ENCODE measurements at regions not wholly inside any gene's neighbourhood (a gene's known extent, or its start where the extent isn't known, plus 50 kb on each side); places are given as distances from the start of the nearest gene placed in this dataset.

- no peak overlapping the region for H3K4me3 ChIP-seq (ENCODE audit: low read depth, low read length)
- no peak for DNase-seq (ENCODE audit: low read depth)
- no peak for FAIRE-seq
- no peak for TF ChIP-seq CTCF (IDR thresholded peaks at IDR 0.05; ENCODE audit: insufficient read depth, low read length, severe bottlenecking)
- H3K36me3 ChIP-seq (ENCODE audit: control insufficient read depth, insufficient read depth, low read length), result no peaks in the 10 kb centered on the region
- peaks cover 3% of the 10 kb centered on the region for H3K27me3 ChIP-seq (ENCODE audit: control insufficient read depth, insufficient read depth, low read length)
Measured at GRCh38 chr5:3190433-3190832, 405.2 kb upstream of the IRX1 start.

- Histone ChIP-seq H3K36me3 (ENCODE audit: control insufficient read depth, insufficient read depth, low read length) (no peaks in the 10 kb centered on the region), H3K4me3 (ENCODE audit: low read depth, low read length) (no peak overlapping the region), H3K27me3 (ENCODE audit: control insufficient read depth, insufficient read depth, low read length) (peaks cover 3% of the 10 kb centered on the region)
- no peak for FAIRE-seq
- TF ChIP-seq CTCF (IDR thresholded peaks at IDR 0.05; ENCODE audit: insufficient read depth, low read length, severe bottlenecking), result no peak
- no peak for DNase-seq (ENCODE audit: low read depth)
Measured at GRCh38 chr5:3187771-3188425, 407.7 kb upstream of the IRX1 start.

- no peak for TF ChIP-seq CTCF (IDR thresholded peaks at IDR 0.05; ENCODE audit: insufficient read depth, low read length, severe bottlenecking)
- DNase-seq (ENCODE audit: low read depth) (no peak), FAIRE-seq (no peak)
- Histone ChIP-seq H3K36me3 (ENCODE audit: control insufficient read depth, insufficient read depth, low read length) (no peaks in the 10 kb centered on the region), H3K27me3 (ENCODE audit: control insufficient read depth, insufficient read depth, low read length) (peaks cover 3% of the 10 kb centered on the region), H3K4me3 (ENCODE audit: low read depth, low read length) (no peak overlapping the region)
Measured at GRCh38 chr5:3186736-3187405, 408.8 kb upstream of the IRX1 start.

GRCh38 chr5:3186156-3186555, 409.5 kb upstream of the IRX1 start:
- no peaks in the 10 kb centered on the region for H3K36me3 ChIP-seq (ENCODE audit: control insufficient read depth, insufficient read depth, low read length)
- TF ChIP-seq CTCF (IDR thresholded peaks at IDR 0.05; ENCODE audit: insufficient read depth, low read length, severe bottlenecking), result no peak
- no peak overlapping the region for H3K4me3 ChIP-seq (ENCODE audit: low read depth, low read length)
- H3K27me3 ChIP-seq (ENCODE audit: control insufficient read depth, insufficient read depth, low read length), result peaks cover 3% of the 10 kb centered on the region
- FAIRE-seq, result no peak
- DNase-seq (ENCODE audit: low read depth), result no peak

GRCh38 chr5:3185488-3185887, 410.1 kb upstream of the IRX1 start:
- TF ChIP-seq CTCF (IDR thresholded peaks at IDR 0.05; ENCODE audit: insufficient read depth, low read length, severe bottlenecking), result no peak
- Histone ChIP-seq H3K36me3 (ENCODE audit: control insufficient read depth, insufficient read depth, low read length) (no peaks in the 10 kb centered on the region), H3K27me3 (ENCODE audit: control insufficient read depth, insufficient read depth, low read length) (peaks cover 3% of the 10 kb centered on the region), H3K4me3 (ENCODE audit: low read depth, low read length) (no peak overlapping the region)
- no peak for DNase-seq (ENCODE audit: low read depth)
- FAIRE-seq, result no peak
